ENCODE measurements at regions not wholly inside any gene's neighbourhood (a gene's known extent, or its start where the extent isn't known, plus 50 kb on each side); places are given as distances from the start of the nearest gene placed in this dataset.

- Histone ChIP-seq H3K9ac (ENCODE audit: low read length) (no peak overlapping the region), H3K4me3 (ENCODE audit: low read length) (no peak overlapping the region), H3K27me3 (ENCODE audit: low read length) (no peaks in the 10 kb centered on the region), H3K9me2 (replicated peaks; ENCODE audit: low read length) (no peaks in the 10 kb centered on the region), H3K9me3 (ENCODE audit: low read length) (no peaks in the 10 kb centered on the region), H3K36me3 (ENCODE audit: low read depth, low read length) (no peaks in the 10 kb centered on the region), H2AFZ (ENCODE audit: low read length) (no peak overlapping the region), H3K4me2 (ENCODE audit: low read length) (no peak overlapping the region), H3K79me2 (ENCODE audit: low read length) (no peaks in the 10 kb centered on the region), H3F3A (ENCODE audit: low read length, unreplicated experiment) (no peaks in the 10 kb centered on the region), H3K4me1 (ENCODE audit: insufficient read depth, low read length) (no peaks in the 10 kb centered on the region), H4K20me1 (ENCODE audit: low read length) (no peaks in the 10 kb centered on the region), H3K27ac (ENCODE audit: low read length) (no peak overlapping the region)
- DNase-seq = no peak
- ATAC-seq = peak; percentile 43; the same call in 1 of the 2 replicates
- no peak for TF ChIP-seq EZH2phosphoT487 (IDR thresholded peaks at IDR 0.05; ENCODE audit: borderline replicate concordance, low read length)
- TF ChIP-seq EZH2 (IDR thresholded peaks at IDR 0.05; ENCODE audit: low read length, unreplicated experiment) = no peak
- TF ChIP-seq CTCF (conservative IDR thresholded peaks at IDR 0.05; ENCODE audit: low read depth, low read length) = no peak
- CTCF ChIA-PET = no interaction called here
- POLR2A ChIA-PET (ENCODE audit: unreplicated experiment) = no interaction called here
- BruUV-seq (replicated peaks) = no TSS peak
- intact Hi-C loops (cut with micrococcal nuclease) = no loop called here
These were observed 376.7 kb upstream of the DDI1 start for GRCh38 chr11:103659743-103660142.

- no peaks in the 10 kb centered on the region for H3K79me2 ChIP-seq (ENCODE audit: low read length)
- ChIA-PET POLR2A (ENCODE audit: unreplicated experiment) (no interaction called here), CTCF (no interaction called here)
- BruUV-seq (replicated peaks) = no TSS peak
- TF ChIP-seq EZH2phosphoT487 (IDR thresholded peaks at IDR 0.05; ENCODE audit: borderline replicate concordance, low read length) (no peak), EZH2 (IDR thresholded peaks at IDR 0.05; ENCODE audit: low read length, unreplicated experiment) (no peak), CTCF (conservative IDR thresholded peaks at IDR 0.05; ENCODE audit: low read depth, low read length) (no peak)
- H3K4me3 ChIP-seq (ENCODE audit: low read length) = no peak overlapping the region
- H3K9me2 ChIP-seq (replicated peaks; ENCODE audit: low read length) = no peaks in the 10 kb centered on the region
- no peaks in the 10 kb centered on the region for H3F3A ChIP-seq (ENCODE audit: low read length, unreplicated experiment)
- intact Hi-C loops (cut with micrococcal nuclease) = no loop called here
- H3K9me3 ChIP-seq (ENCODE audit: low read length) = no peaks in the 10 kb centered on the region
- H3K9ac ChIP-seq (ENCODE audit: low read length) = no peak overlapping the region
- H3K27me3 ChIP-seq (ENCODE audit: low read length) = no peaks in the 10 kb centered on the region
- H3K4me2 ChIP-seq (ENCODE audit: low read length) = no peak overlapping the region
- no peak overlapping the region for H2AFZ ChIP-seq (ENCODE audit: low read length)
- H3K27ac ChIP-seq (ENCODE audit: low read length) = no peak overlapping the region
- no peaks in the 10 kb centered on the region for H3K4me1 ChIP-seq (ENCODE audit: insufficient read depth, low read length)
- no peak for ATAC-seq
- H3K36me3 ChIP-seq (ENCODE audit: low read depth, low read length) = no peaks in the 10 kb centered on the region
- no peak for DNase-seq
- no peaks in the 10 kb centered on the region for H4K20me1 ChIP-seq (ENCODE audit: low read length)
These were observed 375.3 kb upstream of the DDI1 start for GRCh38 chr11:103661185-103661584.

DNA sequence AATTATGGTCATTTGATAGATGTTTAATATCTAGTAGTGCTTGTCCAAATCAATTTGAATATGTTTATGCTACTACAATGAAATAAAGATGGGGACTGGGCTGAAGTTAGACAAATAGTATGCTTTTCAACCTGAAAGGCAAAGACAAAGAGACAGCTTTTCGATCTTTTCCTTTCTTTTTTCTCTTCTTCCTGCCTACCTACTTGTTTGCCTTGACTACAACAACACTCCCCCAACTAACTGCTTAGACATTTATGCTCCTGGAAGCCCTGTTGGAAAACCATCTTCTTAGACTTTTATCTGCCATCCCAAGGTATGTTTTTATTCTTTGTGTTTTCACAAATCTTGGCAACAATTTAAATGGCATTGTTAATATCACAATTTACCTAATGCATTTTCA is 374.4 kb upstream of the DDI1 start:
- H4K20me1 ChIP-seq (ENCODE audit: low read length) = no peaks in the 10 kb centered on the region
- H3K9ac ChIP-seq (ENCODE audit: low read length) = no peak overlapping the region
- no peaks in the 10 kb centered on the region for H3K9me2 ChIP-seq (replicated peaks; ENCODE audit: low read length)
- POLR2A ChIA-PET (ENCODE audit: unreplicated experiment) = no interaction called here
- intact Hi-C loops (cut with micrococcal nuclease) = no loop called here
- no peak for TF ChIP-seq CTCF (conservative IDR thresholded peaks at IDR 0.05; ENCODE audit: low read depth, low read length)
- TF ChIP-seq EZH2phosphoT487 (IDR thresholded peaks at IDR 0.05; ENCODE audit: borderline replicate concordance, low read length) = no peak
- TF ChIP-seq EZH2 (IDR thresholded peaks at IDR 0.05; ENCODE audit: low read length, unreplicated experiment) = no peak
- BruUV-seq (replicated peaks) = no TSS peak
- no peaks in the 10 kb centered on the region for H3F3A ChIP-seq (ENCODE audit: low read length, unreplicated experiment)
- H3K27me3 ChIP-seq (ENCODE audit: low read length) = no peaks in the 10 kb centered on the region
- no peaks in the 10 kb centered on the region for H3K4me1 ChIP-seq (ENCODE audit: insufficient read depth, low read length)
- H3K36me3 ChIP-seq (ENCODE audit: low read depth, low read length) = no peaks in the 10 kb centered on the region
- ATAC-seq = no peak
- no peaks in the 10 kb centered on the region for H3K9me3 ChIP-seq (ENCODE audit: low read length)
- DNase-seq = no peak
- H2AFZ ChIP-seq (ENCODE audit: low read length) = no peak overlapping the region
- H3K4me2 ChIP-seq (ENCODE audit: low read length) = no peak overlapping the region
- H3K27ac ChIP-seq (ENCODE audit: low read length) = no peak overlapping the region
- H3K79me2 ChIP-seq (ENCODE audit: low read length) = no peaks in the 10 kb centered on the region
- no peak overlapping the region for H3K4me3 ChIP-seq (ENCODE audit: low read length)
- CTCF ChIA-PET = no interaction called here
